Epidermal melanocyte (primary cell): ENCODE measurements at regions not wholly inside any gene's neighbourhood (a gene's known extent, or its start where the extent isn't known, plus 50 kb on each side); places are given as distances from the start of the nearest gene placed in this dataset.
"Not testable (repeated sequence)": the region's sequence is repeated elsewhere in the genome, so short reads cannot be mapped to it uniquely, and the experiment has no call there.

Source experiments
- DNase-seq: peaks from one replicate; pipeline ENCODE4 v3.0.0; 2011; ENCODE audit warnings: low spot score; ENCODE audit not compliant: insufficient read length

- DNase-seq, result no peak
Observed at GRCh38 chr7:123323689-123324088, 123.9 kb upstream of the SLC13A1 start.

- not testable (repeated sequence) for DNase-seq
Observed at GRCh38 chr7:123321578-123321977, 121.8 kb upstream of the SLC13A1 start.

DNA sequence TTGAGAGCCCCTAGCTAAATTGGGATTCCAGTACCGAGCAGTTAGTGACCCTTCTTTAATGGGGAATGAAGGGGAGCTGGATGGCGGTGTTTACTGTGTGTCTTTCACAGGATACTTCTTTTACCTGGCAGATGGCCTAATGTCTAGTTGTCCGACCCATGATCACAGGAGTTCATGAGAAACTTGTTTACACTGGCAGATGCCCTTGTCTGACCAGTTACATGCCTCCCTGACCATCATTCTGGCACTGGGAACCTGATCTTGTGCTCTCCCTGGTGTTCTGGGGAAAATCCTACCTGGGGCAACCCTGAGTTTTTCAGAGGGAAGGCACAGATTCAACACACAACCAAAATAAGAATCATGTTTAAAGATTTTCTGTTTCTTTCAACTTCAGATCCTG is 120.1 kb upstream of the SLC13A1 start:
- DNase-seq, result no peak

DNA sequence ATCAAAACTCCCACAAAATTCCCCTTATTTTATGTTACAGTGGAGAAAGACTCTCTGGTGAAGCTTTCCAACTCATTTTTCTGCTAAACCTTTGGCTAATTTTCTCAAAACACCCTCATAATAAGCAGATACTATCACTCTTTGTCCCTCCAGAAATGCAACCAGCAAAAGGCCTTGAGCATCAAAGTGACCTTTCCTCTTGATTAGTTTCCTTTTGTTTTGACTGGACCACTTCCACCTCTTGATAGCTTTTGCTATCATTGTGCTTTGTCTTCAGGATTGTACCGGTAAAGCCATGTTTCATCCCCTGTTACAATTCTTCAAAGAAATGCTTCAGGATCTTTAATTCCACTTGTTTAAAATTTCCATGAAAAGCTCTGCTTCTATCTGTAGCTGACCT is 115.1 kb upstream of the SLC13A1 start:
- DNase-seq, result no peak

GRCh38 chr7:123308254-123308951 is 108.6 kb upstream of the SLC13A1 start:
- no peak for DNase-seq

GRCh38 chr7:123305840-123306375 is 106.1 kb upstream of the SLC13A1 start:
- no peak for DNase-seq

GRCh38 chr7:123303926-123304325 is 104.2 kb upstream of the SLC13A1 start:
- no peak for DNase-seq

- DNase-seq, result no peak
Observed at GRCh38 chr7:123296965-123297364, 97.2 kb upstream of the SLC13A1 start.

DNA sequence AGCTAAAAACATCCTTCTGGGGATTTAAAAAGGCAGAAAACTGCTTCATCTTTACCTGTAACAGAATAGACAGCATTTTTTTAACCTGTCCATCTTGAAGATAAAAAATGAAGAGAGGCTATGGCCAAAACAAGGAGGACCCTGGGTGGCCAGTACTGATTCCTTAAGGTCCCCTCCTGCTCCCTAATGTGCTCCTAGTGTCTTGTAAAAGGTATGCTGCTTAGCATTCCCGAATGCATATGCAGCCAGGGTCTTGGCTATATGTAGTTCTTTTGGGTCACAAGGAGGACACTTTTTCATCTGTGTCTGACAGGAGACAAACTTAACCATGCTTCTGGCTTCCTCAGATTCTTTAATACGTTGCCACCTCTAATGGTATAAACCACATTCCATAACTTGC is 93.9 kb upstream of the SLC13A1 start:
- DNase-seq, result no peak

GRCh38 chr7:123292227-123292626 is 92.5 kb upstream of the SLC13A1 start:
- no peak for DNase-seq

- no peak for DNase-seq
Observed at GRCh38 chr7:123289200-123289599, 89.4 kb upstream of the SLC13A1 start.

DNA sequence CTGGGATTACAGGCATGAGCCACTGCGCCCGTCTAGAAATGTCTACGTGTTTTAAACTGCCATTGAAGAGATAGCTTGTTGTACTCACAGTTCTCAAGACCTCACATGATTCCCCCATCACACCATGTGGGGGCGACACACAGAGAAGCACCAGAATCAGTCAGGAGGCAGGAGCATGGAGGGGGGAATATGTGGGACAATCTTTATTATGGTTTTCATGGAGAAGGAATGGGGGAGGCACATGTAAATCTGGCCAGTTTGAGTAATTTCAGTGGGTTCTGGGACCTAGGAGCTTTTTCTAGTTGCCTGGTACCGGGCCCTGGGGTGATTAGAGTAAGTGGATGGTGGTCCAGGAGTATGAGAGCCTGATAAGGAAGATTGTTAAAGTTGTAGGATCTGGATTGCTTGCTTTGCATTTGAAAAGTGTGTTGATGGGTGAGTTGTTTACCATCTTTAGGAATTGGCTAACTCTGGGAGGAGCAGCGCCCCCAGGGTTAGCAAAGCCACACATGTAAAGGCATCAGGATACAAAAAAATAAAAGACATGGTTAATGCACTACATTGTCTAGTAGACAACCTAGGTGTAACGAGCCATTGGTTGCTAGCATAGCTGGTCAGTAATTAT is 85.4 kb upstream of the SLC13A1 start:
- no peak for DNase-seq

GRCh38 chr7:123283373-123283772 is 83.6 kb upstream of the SLC13A1 start:
- no peak for DNase-seq

- DNase-seq, result no peak
Observed at GRCh38 chr7:123282181-123282580, 82.4 kb upstream of the SLC13A1 start.

DNA sequence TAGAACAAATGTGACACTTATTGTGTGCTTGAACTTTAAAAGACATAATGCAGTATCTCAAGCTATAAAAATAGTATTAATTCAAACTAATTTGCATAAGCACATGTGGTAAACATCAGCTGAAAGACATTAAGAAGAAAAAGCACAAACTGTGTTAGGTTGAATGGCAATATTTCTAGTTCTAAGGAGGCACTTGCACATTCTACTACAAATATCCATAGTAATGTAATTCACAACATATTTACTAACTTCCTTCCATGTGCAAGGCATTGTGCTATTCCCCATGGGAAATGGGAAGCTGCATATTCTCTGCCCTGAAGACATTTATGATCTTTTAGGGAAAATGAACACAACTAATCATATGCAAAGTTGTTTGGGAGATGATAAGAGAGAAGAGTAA is 80.2 kb upstream of the SLC13A1 start:
- no peak for DNase-seq

DNA sequence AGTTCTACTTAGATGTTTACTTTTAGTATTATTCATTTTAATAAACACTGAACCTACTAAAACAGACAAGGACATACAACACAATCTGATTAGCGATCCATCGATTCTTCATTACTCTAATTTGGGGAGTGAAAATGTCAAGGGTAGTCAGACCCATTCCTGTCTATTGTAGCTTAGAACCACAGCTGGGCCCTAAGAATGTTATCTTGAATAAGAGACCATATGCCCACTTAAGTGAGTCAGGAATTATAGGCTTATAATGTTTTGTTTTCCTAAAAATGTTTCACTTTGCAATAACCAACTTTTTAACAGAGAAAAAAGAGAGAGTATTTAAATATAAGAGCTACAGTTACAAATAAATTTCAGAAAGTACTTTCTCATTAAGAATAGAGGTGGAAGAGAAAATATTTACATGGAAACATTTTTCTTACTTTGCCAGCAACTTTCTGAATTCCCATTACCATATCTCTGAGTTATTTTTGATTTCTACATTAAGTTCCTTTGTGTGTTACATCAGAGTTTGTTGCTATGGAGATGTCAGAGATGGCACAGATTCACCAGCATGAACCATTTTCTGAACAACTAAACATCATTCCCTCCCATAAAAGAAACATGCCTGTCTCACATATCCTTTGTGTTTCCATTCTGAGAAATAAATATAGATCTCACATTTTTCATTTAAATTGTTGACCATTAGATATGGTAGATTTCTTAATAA is 75.4 kb upstream of the SLC13A1 start:
- DNase-seq, result no peak

DNA sequence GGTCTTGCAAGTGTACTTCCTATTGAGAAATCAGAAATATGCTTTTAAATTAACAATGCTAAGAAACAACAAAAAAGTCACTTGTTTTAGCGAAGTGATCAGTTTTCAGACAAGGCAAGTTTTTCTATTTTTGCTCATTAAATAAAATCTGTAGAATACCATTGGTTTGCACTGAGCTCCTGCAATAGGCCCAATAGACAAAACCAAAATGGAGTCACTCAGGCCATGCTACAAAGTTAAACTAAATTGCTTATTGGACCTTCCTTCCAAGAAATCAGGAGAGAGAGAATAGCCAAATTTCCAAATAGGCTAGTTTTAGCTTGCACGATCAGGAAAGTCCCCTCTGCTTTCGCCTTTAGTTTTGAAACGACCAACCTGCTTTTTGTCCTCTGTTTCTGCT is 73.4 kb upstream of the SLC13A1 start:
- no peak for DNase-seq

GRCh38 chr7:123271856-123272255 is 72.1 kb upstream of the SLC13A1 start:
- no peak for DNase-seq

DNA sequence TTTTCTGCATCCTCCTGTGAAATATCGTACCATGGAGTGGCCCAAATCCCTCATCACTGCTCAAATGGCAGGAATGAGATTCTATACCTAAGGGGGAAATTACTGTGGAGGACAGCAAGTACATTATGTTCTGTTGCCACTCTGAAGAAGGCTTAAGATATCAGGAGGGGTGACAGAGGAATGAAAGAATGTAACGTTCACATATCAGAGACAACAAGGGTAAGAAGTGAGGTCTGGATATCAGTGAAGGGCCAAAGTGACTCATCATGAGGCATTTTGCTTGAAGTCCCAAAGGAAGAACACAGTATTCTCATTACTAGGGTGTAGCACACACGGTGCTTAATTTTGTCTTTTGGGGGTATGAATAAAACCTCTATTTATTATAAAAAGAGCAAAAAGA is 71.5 kb upstream of the SLC13A1 start:
- no peak for DNase-seq

- no peak for DNase-seq
Observed at GRCh38 chr7:123270570-123270969, 70.8 kb upstream of the SLC13A1 start.

DNA sequence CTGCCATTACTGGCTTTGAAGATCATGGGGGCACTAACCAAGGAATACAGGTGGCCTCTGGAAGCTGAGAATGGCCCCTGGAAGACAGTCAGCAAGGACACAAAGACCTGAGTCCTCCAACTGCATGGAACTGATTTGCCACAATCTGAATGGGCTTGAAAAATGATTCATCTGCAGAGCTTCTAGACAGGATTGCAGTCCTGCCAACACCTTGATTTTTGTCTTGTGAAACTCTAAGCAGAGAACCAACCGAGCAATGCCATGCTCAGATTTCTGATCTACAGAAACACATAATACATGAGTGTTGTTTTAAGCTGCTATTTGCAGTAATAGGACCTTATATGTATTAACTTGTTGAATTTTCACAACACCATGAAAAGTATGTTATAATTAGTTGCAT is 66.1 kb upstream of the SLC13A1 start:
- DNase-seq, result no peak

DNA sequence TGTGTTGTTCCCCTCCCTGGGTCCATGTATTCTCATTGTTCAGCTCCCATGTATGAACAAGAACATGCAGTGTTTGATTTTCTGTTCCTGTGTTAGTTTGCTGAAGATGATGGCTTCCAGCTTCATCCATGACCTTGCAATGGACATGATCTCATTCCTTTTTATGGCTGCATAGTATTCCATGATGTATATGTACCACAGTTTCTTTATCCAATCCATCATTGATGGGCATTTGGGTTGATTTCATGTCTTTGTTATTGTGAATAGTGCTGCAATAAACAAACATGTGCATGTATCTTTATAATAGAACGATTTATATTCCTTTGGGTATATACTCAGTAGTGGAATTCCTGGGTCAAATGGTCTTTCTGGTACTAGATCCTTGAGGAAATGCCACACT is 65.1 kb upstream of the SLC13A1 start:
- not testable (repeated sequence) for DNase-seq
